ENCODE measurements at regions not wholly inside any gene's neighbourhood (a gene's known extent, or its start where the extent isn't known, plus 50 kb on each side); places are given as distances from the start of the nearest gene placed in this dataset.

GRCh38 chr6:159117046-159117445, 52.2 kb upstream of the FNDC1 start:
- Mint-ChIP-seq H3K36me3 (ENCODE audit: insufficient read depth in 1 of 3, low read depth in 3 of 3) (no peaks in the 10 kb centered on the region), H3K4me3 (no peak overlapping the region), H3K4me1 (no peaks in the 10 kb centered on the region), H3K9me3 (no peaks in the 10 kb centered on the region), H3K27ac (no peak overlapping the region), H3K27me3 (ENCODE audit: low read depth) (no peaks in the 10 kb centered on the region; the same call in 1 of the 2 replicates)
- TF ChIP-seq CTCF (conservative IDR thresholded peaks at IDR 0.05) = no peak
- no peaks in the 10 kb centered on the region for H3K79me2 ChIP-seq (ENCODE audit: insufficient read depth, low read length)
- H2BK120ac ChIP-seq (ENCODE audit: low read depth, low read length, poor library complexity, severe bottlenecking) = no peak overlapping the region
- DNase-seq = no peak
- H2BK5ac ChIP-seq (ENCODE audit: insufficient read length, low read length) = no peak overlapping the region
- no peak overlapping the region for H3K9ac ChIP-seq (ENCODE audit: extremely low read depth, insufficient read length, low read length)
- H3K79me1 ChIP-seq (ENCODE audit: insufficient read depth, low read depth, low read length, poor library complexity, severe bottlenecking) = no peaks in the 10 kb centered on the region
- H2BK20ac ChIP-seq (ENCODE audit: low read depth, low read length, poor library complexity, severe bottlenecking) = no peak overlapping the region
- H3K56ac ChIP-seq (ENCODE audit: insufficient read length, low read depth, low read length) = no peak overlapping the region
- no peaks in the 10 kb centered on the region for H3K23me2 ChIP-seq (ENCODE audit: insufficient read length, low read depth, low read length, poor library complexity, severe bottlenecking)
- no peak overlapping the region for H2AK5ac ChIP-seq (ENCODE audit: insufficient read length, low read length)
- no peak overlapping the region for H3K4me2 ChIP-seq (ENCODE audit: insufficient read depth, insufficient read length, low read length)
- H3K14ac ChIP-seq (ENCODE audit: insufficient read depth, low read length) = no peak overlapping the region
- H2BK12ac ChIP-seq (ENCODE audit: insufficient read length, low read depth, low read length) = no peak overlapping the region
- H3K4me1 ChIP-seq (ENCODE audit: insufficient read depth, low read length) = no peaks in the 10 kb centered on the region
- no peak overlapping the region for H3T11ph ChIP-seq (ENCODE audit: low read length)
- no peak overlapping the region for H3K18ac ChIP-seq (ENCODE audit: insufficient read length, low read depth, low read length)
- H3K27ac ChIP-seq (ENCODE audit: insufficient read length, low read depth, low read length) = no peak overlapping the region
- no CpG with 5 or more reads among the region's 3 CpGs for WGBS (ENCODE audit: extremely low coverage, insufficient read length, low lambda C conversion rate)
- no peak overlapping the region for H3K4ac ChIP-seq (ENCODE audit: low read depth, low read length)
- H4K91ac ChIP-seq (ENCODE audit: insufficient read length, low read depth, low read length) = no peak overlapping the region
- H3K23ac ChIP-seq (ENCODE audit: insufficient read length, low read depth, low read length) = no peak overlapping the region
- H3K9me3 ChIP-seq (ENCODE audit: control insufficient read depth, low read depth, low read length) = no peaks in the 10 kb centered on the region
- no peak overlapping the region for H2BK15ac ChIP-seq (ENCODE audit: low read depth, low read length)
- no peak overlapping the region for H4K5ac ChIP-seq (ENCODE audit: insufficient read length, low read depth, low read length)
- H2AFZ ChIP-seq (ENCODE audit: low read length) = no peak overlapping the region
- peaks cover 2% of the 10 kb centered on the region for H4K20me1 ChIP-seq (ENCODE audit: control insufficient read depth, insufficient read depth, insufficient read length)
- no peaks in the 10 kb centered on the region for H3K27me3 ChIP-seq (ENCODE audit: insufficient read depth, low read length)
- no peak overlapping the region for H4K8ac ChIP-seq (replicated peaks; ENCODE audit: insufficient read length, low read depth, low read length)

Measured in H9 (cell line).